ENCODE measurements at regions not wholly inside any gene's neighbourhood (a gene's known extent, or its start where the extent isn't known, plus 50 kb on each side); places are given as distances from the start of the nearest gene placed in this dataset.

DNA sequence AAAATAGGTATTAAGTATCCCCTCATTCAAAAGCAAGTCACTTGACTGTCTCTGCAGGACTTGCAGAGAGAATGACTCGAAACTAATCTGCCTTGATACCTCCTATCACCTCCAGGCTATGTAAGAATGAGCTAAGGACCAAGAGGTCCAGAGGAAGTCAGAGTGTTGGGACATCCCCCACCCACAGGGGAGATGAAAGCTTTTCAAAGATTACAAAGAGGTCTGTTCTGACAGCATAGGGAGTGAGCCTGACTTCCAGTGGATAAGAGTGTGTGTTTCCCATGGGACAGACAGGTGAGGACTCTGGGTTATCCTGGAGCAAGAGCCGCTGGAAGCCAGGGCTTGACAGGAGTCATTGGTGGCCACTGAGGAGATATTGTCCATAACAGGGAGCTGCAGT is 85.0 kb upstream of the TACR1 start:
- Histone ChIP-seq H3K4me1 (ENCODE audit: control insufficient read depth in 1 of 2, insufficient read depth in 2 of 2, low read length in 2 of 2) (peaks cover 19 to 20% of the 10 kb centered on the region in 2 donors), H4K20me1 (ENCODE audit: insufficient read depth, low read length) (no peaks in the 10 kb centered on the region), H3K4me3 (replicated peaks in 1 of 3; ENCODE audit: low read depth in 2 of 3, low read length in 3 of 3) (no peak overlapping the region), H3K9me3 (replicated peaks in 1 of 2; ENCODE audit: control insufficient read depth in 1 of 2, insufficient read depth in 1 of 2, low read length in 2 of 2) (no peaks in the 10 kb centered on the region), H3K4me2 (replicated peaks; ENCODE audit: extremely low read depth, low read length, poor library complexity, severe bottlenecking) (no peak overlapping the region), H3K36me3 (replicated peaks in 1 of 2; ENCODE audit: control insufficient read depth in 1 of 2, insufficient read depth in 2 of 2, low read length in 2 of 2) (no peaks in the 10 kb centered on the region), H3K27me3 (ENCODE audit: control insufficient read depth in 2 of 2, insufficient read depth in 2 of 2, low read length in 2 of 2) (no peaks in the 10 kb centered on the region), H3K79me2 (ENCODE audit: insufficient read depth, low read length) (no peaks in the 10 kb centered on the region), H3K9ac (ENCODE audit: insufficient read depth, low read length, poor library complexity, severe bottlenecking) (no peak overlapping the region), H2AFZ (ENCODE audit: insufficient read depth, low read depth, low read length, poor library complexity, severe bottlenecking) (no peak overlapping the region), H3K27ac (ENCODE audit: low read depth in 1 of 2, low read length in 2 of 2) (no peak overlapping the region)
- intact Hi-C loops (cut with micrococcal nuclease) = no loop called here
- 100% methylated on average over 1 of the region's 2 CpGs for WGBS (ENCODE audit: insufficient coverage)
- Mint-ChIP-seq H3K4me3 (no peak overlapping the region), H3K36me3 (no peaks in the 10 kb centered on the region), H3K27ac (no peak overlapping the region), H3K27me3 (ENCODE audit: low read depth in 3 of 3) (peaks cover 0 to 3% (median 0%) of the 10 kb centered on the region in 3 donors), H3K4me1 (peaks cover 16% of the 10 kb centered on the region), H3K9me3 (peaks cover 0 to under 1% (median 0%) of the 10 kb centered on the region in 7 donors)
- DNase-seq = no peak
- no peak for TF ChIP-seq CTCF (IDR thresholded peaks at IDR 0.05)

- H3K36me3 ChIP-seq (replicated peaks in 1 of 2; ENCODE audit: control insufficient read depth in 1 of 2, insufficient read depth in 2 of 2, low read length in 2 of 2) = no peaks in the 10 kb centered on the region
- no peak overlapping the region for H3K4me3 ChIP-seq (replicated peaks in 1 of 3; ENCODE audit: low read depth in 2 of 3, low read length in 3 of 3)
- H2AFZ ChIP-seq (ENCODE audit: insufficient read depth, low read depth, low read length, poor library complexity, severe bottlenecking) = no peak overlapping the region
- H3K27ac Mint-ChIP-seq = no peak overlapping the region
- no peak for DNase-seq
- peaks cover 0 to 6% (median 2%) of the 10 kb centered on the region in 7 donors for H3K9me3 Mint-ChIP-seq
- no peak overlapping the region for H3K4me2 ChIP-seq (replicated peaks; ENCODE audit: extremely low read depth, low read length, poor library complexity, severe bottlenecking)
- H3K36me3 Mint-ChIP-seq = no peaks in the 10 kb centered on the region
- no peaks in the 10 kb centered on the region for H3K4me1 Mint-ChIP-seq
- H3K4me1 ChIP-seq (ENCODE audit: control insufficient read depth in 1 of 2, insufficient read depth in 2 of 2, low read length in 2 of 2) = no peaks in the 10 kb centered on the region
- no peaks in the 10 kb centered on the region for H3K27me3 ChIP-seq (ENCODE audit: control insufficient read depth in 2 of 2, insufficient read depth in 2 of 2, low read length in 2 of 2)
- 93% methylated on average over 2 of the region's 5 CpGs for WGBS (ENCODE audit: insufficient coverage)
- no peak overlapping the region for H3K9ac ChIP-seq (ENCODE audit: insufficient read depth, low read length, poor library complexity, severe bottlenecking)
- no peak overlapping the region for H3K4me3 Mint-ChIP-seq
- peaks cover 0 to 3% of the 10 kb centered on the region in 2 donors for H3K9me3 ChIP-seq (replicated peaks in 1 of 2; ENCODE audit: control insufficient read depth in 1 of 2, insufficient read depth in 1 of 2, low read length in 2 of 2)
- no peak overlapping the region for H3K27ac ChIP-seq (ENCODE audit: low read depth in 1 of 2, low read length in 2 of 2)
- intact Hi-C loops (cut with micrococcal nuclease) = no loop called here
- H4K20me1 ChIP-seq (ENCODE audit: insufficient read depth, low read length) = no peaks in the 10 kb centered on the region
- no peaks in the 10 kb centered on the region for H3K79me2 ChIP-seq (ENCODE audit: insufficient read depth, low read length)
- TF ChIP-seq CTCF (IDR thresholded peaks at IDR 0.05) = no peak
- H3K27me3 Mint-ChIP-seq (ENCODE audit: low read depth in 3 of 3) = peaks cover 0 to 9% (median 2%) of the 10 kb centered on the region in 3 donors
Observed at GRCh38 chr2:75278821-75279379, 79.6 kb upstream of the TACR1 start.
